Muscle layer of colon (tissue), 2 donors: ENCODE measurements at regions not wholly inside any gene's neighbourhood (a gene's known extent, or its start where the extent isn't known, plus 50 kb on each side); places are given as distances from the start of the nearest gene placed in this dataset.

Experiments used
- H3K27ac ChIP-seq: one replicate; pipeline ENCODE4 v1.7.0; 2013; ENCODE audit warnings: low read depth, mild to moderate bottlenecking, low read length, moderate library complexity
- H3K27me3 ChIP-seq, 2 donors: one replicate each; pipeline ENCODE4 v1.7.0; 2013; ENCODE audit warnings: low read length in 2 of 2, mild to moderate bottlenecking in 2 of 2; ENCODE audit not compliant: insufficient read depth in 2 of 2, control insufficient read depth in 1 of 2
- H3K36me3 ChIP-seq: one replicate; pipeline ENCODE4 v1.7.0; 2013; ENCODE audit warnings: mild to moderate bottlenecking, low read length; ENCODE audit not compliant: insufficient read depth
- H3K4me1 ChIP-seq: one replicate; pipeline ENCODE4 v1.7.0; 2013; ENCODE audit warnings: mild to moderate bottlenecking, low read length; ENCODE audit not compliant: insufficient read depth
- H3K4me3 ChIP-seq, 2 donors: one replicate each; pipeline ENCODE4 v1.7.0; 2013; ENCODE audit warnings: low read length in 2 of 2, low read depth in 1 of 2, mild to moderate bottlenecking in 1 of 2, moderate library complexity in 1 of 2
- H3K9ac ChIP-seq: one replicate; pipeline ENCODE4 v1.7.0; 2013; ENCODE audit warnings: low read length
- H3K9me3 ChIP-seq: one replicate; pipeline ENCODE4 v1.7.0; 2013; ENCODE audit warnings: mild to moderate bottlenecking, low read length
- donor health status: abdominal sarcoma.
- donor health status: Adenocarcinoma of cecum.

DNA sequence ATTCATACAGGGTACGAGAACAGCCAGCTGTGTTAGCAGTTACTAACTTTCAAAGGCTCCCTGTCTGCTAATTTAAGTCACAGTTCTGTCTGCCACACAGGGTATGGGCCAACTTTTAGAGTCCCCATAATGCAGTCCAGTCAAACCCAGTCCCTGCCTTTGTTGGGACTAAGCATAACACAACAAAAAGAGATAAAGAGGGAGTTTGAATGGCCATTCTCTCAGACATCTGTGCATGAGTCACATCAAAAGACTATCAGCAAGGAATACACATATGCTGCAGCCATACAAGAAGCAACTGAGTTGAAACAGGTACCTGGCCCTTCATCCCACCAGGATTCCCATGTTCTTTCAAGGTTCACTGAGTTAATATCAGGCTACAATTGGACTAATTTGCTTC is 744.5 kb upstream of the C9orf72 start:
- no peak overlapping the region for H3K4me3 ChIP-seq
- H3K9me3 ChIP-seq: no peaks in the 10 kb centered on the region
- no peaks in the 10 kb centered on the region for H3K36me3 ChIP-seq
- H3K9ac ChIP-seq: no peak overlapping the region
- H3K27me3 ChIP-seq: no peaks in the 10 kb centered on the region
- H3K27ac ChIP-seq: no peak overlapping the region
- H3K4me1 ChIP-seq: no peaks in the 10 kb centered on the region

DNA sequence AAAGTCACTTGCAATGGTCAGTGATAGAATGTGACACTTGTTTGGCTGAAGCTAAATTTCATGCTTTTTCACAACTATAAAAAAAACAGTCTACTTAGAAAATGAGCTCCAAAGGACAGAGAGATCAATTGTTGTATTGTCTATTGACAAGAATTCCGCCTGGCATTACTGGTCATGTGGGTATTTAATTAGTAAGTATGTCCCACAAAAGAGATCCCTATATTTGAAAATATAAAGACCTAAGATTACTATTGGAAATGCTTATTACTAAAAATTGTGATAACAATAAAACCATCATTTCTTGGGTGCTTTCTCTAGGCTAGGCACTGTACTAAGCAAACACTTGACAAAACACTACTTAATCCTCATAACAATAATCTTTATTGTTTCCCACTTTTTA is 745.2 kb upstream of the C9orf72 start:
- H3K27ac ChIP-seq: no peak overlapping the region
- no peak overlapping the region for H3K9ac ChIP-seq
- H3K36me3 ChIP-seq: no peaks in the 10 kb centered on the region

DNA sequence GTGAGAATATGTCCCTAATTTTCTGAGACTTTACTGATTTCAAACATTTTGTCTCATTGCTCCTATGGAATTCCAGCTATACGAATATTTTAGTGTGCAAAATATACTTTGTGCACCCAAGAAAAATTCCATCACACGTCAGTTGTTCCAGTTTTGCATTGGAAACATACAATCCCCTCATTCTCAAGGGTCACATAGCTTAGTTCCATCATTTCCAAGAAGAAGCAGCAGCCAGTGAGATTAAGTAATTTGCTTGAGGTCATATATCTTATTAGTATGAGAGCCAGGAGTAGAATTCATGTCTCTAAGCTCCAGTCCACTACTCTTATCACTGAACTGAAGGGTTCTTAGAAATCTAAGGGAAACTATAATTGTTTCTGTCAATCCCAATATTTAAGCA is 746.7 kb upstream of the C9orf72 start:
- Histone ChIP-seq H3K4me1 (no peaks in the 10 kb centered on the region), H3K9me3 (no peaks in the 10 kb centered on the region), H3K4me3 (no peak overlapping the region), H3K36me3 (no peaks in the 10 kb centered on the region), H3K9ac (no peak overlapping the region), H3K27ac (no peak overlapping the region), H3K27me3 (no peaks in the 10 kb centered on the region)

More for the DNA sequence above, 745.2 kb upstream of the C9orf72 start:
- Histone ChIP-seq H3K27me3 (no peaks in the 10 kb centered on the region), H3K9me3 (no peaks in the 10 kb centered on the region), H3K4me3 (no peak overlapping the region), H3K4me1 (no peaks in the 10 kb centered on the region)

DNA sequence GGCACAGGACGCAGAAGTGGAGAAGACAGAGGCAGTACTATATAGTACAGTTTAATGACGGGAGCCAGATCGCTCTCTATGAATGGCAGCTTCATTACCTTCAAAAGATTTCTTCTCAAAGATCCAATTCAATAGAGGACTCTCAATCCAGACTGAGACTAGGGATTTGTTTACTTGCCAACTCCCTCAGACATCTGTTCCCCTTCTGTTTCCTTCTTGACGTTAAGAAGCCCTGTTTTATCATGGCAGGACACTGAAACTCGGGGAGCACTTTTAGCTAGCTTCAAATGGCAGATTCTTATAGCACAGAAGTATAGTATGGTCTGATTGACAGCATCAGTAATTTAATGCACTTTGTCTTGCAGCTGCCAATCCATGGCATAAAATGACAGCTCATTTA is 747.3 kb upstream of the C9orf72 start:
- no peaks in the 10 kb centered on the region for H3K36me3 ChIP-seq
- no peak overlapping the region for H3K27ac ChIP-seq
- H3K27me3 ChIP-seq: no peaks in the 10 kb centered on the region
- no peak overlapping the region for H3K4me3 ChIP-seq
- H3K4me1 ChIP-seq: no peaks in the 10 kb centered on the region
- no peak overlapping the region for H3K9ac ChIP-seq
- H3K9me3 ChIP-seq: no peaks in the 10 kb centered on the region

DNA sequence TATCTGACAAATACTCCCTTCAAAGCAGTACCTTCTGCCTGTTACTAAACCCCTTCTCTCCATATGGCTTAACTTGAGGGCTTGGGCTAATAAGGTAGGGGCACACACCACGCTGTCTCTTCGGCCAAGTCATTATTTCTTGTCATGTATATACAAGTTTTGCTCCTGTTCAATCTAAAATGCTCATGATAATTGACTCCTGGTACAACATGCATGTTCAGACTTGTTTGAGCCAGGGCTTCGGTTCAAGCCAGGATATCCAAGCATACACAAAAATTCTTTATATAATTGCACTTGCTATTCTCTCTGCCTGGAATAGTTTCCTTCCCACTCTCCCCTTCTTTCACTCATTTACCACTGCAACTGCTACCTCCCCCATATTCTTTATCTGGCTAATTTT is 756.0 kb upstream of the C9orf72 start:
- Histone ChIP-seq H3K9ac (no peak overlapping the region), H3K36me3 (no peaks in the 10 kb centered on the region), H3K4me3 (no peak overlapping the region), H3K9me3 (no peaks in the 10 kb centered on the region), H3K27me3 (no peaks in the 10 kb centered on the region), H3K27ac (no peak overlapping the region), H3K4me1 (no peaks in the 10 kb centered on the region)

DNA sequence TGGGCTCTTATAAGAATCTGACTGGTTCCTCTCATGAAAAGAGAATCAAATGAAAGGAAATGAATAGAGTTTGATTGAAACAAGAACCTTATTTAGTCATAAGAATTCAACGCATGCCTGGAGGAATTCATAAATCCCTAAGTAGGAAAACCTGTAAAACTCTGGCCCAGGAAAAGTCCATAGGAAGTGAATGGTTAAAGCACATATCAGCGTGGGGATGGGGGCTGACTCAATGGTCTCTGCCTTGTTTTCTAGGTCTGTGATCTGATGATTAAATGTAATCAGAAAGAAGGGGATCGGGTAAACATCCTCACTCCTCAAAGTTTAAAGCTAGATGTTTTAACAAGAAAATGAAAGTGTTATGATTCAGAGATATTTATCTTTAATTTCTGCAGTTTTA is 759.4 kb upstream of the C9orf72 start:
- no peaks in the 10 kb centered on the region for H3K27me3 ChIP-seq
- H3K4me3 ChIP-seq: no peak overlapping the region
- no peak overlapping the region for H3K27ac ChIP-seq
- H3K4me1 ChIP-seq: no peaks in the 10 kb centered on the region
- no peak overlapping the region for H3K9ac ChIP-seq
- no peaks in the 10 kb centered on the region for H3K9me3 ChIP-seq
- H3K36me3 ChIP-seq: no peaks in the 10 kb centered on the region

DNA sequence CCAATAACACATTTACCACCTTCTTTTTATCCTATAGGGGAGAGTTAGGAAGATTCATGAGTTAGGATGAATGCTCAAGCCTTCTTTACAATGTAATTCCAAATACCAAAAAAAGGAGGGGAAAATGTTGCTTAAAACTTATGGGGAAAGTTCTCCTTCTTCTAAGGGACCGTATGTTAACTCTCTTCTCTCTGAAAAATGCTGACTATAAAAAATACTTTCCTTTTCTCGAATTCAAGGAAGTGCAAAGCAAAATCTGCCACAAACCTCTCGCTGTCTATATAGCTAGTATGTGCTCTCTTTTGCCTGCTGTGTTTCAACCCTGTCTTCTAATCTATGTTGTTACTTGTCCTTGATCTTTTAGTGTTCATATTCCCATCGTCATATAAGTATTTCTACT is 768.6 kb upstream of the C9orf72 start:
- Histone ChIP-seq H3K9me3 (no peaks in the 10 kb centered on the region), H3K27me3 (no peaks in the 10 kb centered on the region), H3K9ac (no peak overlapping the region), H3K4me3 (no peak overlapping the region), H3K4me1 (no peaks in the 10 kb centered on the region), H3K36me3 (no peaks in the 10 kb centered on the region), H3K27ac (no peak overlapping the region)

DNA sequence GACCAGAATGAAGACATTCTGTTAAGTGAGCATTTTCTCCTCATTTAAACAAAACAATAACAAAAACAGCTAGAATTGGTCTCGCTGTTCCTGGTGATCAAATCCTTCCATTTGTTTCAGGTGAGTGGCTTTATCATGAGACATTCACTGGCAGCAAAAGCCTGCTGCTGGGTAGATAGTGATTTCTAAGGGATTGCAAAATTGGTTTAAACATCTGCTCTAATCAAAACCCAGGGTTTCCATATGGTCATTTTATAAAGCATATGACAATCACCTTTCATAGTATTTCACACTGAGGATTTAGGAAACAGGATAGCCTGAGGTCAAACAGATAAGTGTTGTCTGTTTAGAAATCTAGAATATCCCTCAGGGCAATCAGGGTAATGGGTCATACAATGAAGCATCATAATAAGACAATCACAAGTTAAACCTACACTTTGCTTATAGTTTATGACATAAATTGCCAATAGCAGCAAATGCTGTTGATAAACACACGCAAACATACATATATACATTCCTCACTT is 769.6 kb upstream of the C9orf72 start:
- Histone ChIP-seq H3K4me1 (no peaks in the 10 kb centered on the region), H3K9ac (no peak overlapping the region), H3K27ac (no peak overlapping the region), H3K36me3 (no peaks in the 10 kb centered on the region), H3K9me3 (no peaks in the 10 kb centered on the region), H3K27me3 (no peaks in the 10 kb centered on the region), H3K4me3 (no peak overlapping the region)

DNA sequence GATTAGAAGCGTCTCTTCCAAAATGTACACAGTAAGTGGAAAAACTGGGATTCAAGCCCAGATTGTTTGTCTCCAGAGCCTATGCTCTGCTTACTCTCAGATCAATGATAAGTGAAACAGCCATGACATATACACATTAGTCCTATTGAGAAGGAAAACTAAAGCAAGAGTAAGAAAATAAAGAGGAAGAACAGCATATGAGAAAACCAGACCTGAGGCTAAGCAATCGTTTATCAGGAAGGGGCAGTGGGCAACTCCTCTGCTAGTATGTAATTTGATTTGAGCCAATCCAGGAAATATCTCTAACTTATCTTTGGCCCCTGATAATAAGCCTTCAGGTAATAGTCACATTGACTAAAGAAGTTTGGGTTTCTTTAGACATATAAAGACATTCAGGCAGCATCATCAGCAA is 789.9 kb upstream of the C9orf72 start:
- no peaks in the 10 kb centered on the region for H3K9me3 ChIP-seq
- H3K27me3 ChIP-seq: no peaks in the 10 kb centered on the region
- no peaks in the 10 kb centered on the region for H3K36me3 ChIP-seq
- H3K4me3 ChIP-seq: no peak overlapping the region
- no peaks in the 10 kb centered on the region for H3K4me1 ChIP-seq
- H3K27ac ChIP-seq: no peak overlapping the region
- H3K9ac ChIP-seq: no peak overlapping the region

DNA sequence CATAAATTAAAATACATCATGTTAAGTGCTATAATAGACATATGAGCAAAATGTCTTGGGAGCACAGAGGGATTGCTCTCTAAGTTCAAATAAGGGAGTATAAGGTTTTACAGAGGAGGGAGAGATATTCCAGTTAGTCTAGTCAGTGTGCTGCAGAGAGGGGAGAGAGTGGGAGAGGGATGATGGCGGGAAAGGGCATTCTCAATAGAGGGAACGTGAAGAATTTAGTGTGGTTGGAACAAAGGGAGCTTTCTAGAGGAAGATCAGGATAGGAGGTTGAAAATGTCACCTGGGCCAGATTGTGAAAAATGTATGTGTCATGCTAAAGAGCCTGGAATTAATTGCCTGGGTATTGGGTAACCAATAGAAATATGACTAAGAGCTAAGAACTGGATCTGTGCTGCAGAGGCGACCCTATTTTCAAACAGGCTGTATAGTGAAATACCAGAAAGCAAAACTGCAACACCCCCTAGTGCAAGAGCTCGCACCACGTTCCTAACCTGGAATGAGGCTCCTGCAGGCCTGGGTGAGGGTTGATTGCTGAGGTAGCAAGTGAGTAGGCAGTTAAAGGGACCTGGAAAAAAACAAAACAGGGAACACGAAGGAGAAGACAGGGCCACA is 791.8 kb upstream of the C9orf72 start:
- H3K36me3 ChIP-seq: no peaks in the 10 kb centered on the region
- H3K9ac ChIP-seq: no peak overlapping the region
- no peaks in the 10 kb centered on the region for H3K27me3 ChIP-seq
- H3K4me1 ChIP-seq: no peaks in the 10 kb centered on the region
- H3K27ac ChIP-seq: no peak overlapping the region
- H3K4me3 ChIP-seq: no peak overlapping the region
- no peaks in the 10 kb centered on the region for H3K9me3 ChIP-seq

DNA sequence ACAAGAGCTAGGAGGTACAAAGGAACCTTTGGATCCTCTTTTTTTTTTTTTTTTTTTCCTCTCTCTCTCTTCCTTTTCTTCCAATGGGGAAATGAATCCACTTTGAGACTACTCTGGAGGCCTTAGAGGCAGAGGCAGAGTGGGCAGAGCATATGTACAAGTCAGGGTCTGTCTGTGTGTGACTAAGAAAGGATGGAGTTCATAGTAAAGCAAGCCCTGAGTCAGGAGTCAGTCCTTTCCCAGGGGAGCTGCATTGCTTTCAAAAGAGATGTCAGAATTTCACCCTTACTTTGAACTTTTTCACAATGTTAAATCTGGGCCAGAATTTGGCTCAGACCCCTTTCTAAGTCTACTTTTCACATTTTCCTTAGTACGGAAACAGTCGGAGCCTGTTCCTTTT is 792.4 kb upstream of the C9orf72 start:
- Histone ChIP-seq H3K4me3 (no peak overlapping the region), H3K4me1 (no peaks in the 10 kb centered on the region), H3K9ac (no peak overlapping the region), H3K27ac (no peak overlapping the region), H3K36me3 (no peaks in the 10 kb centered on the region), H3K9me3 (no peaks in the 10 kb centered on the region), H3K27me3 (no peaks in the 10 kb centered on the region)

DNA sequence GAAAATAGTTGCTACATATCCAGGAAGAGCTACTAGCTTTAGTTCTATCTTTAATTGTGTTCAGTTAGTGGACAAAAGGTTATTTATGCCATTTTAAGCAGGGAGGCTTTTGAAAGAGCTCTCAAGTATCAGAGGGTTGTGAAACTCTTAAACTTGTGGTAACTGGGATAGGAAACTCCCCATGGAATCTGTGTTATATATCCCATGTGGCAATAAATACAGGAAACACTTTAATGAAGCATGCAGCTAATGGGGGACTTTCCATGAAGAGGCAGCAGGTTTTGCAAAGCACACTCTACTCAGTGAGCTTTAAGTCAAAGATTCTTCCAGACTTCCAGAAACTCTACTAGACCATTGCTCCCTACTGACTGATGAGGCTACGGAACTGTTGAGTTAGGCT is 805.0 kb upstream of the C9orf72 start:
- H3K36me3 ChIP-seq: no peaks in the 10 kb centered on the region
- H3K9me3 ChIP-seq: no peaks in the 10 kb centered on the region
- H3K27me3 ChIP-seq: no peaks in the 10 kb centered on the region
- no peak overlapping the region for H3K27ac ChIP-seq
- no peaks in the 10 kb centered on the region for H3K4me1 ChIP-seq
- no peak overlapping the region for H3K9ac ChIP-seq
- no peak overlapping the region for H3K4me3 ChIP-seq
